NCI-H1417 treated with DMSO at 0.1 percent for 48 hours (cell line): ENCODE measurements at regions not wholly inside any gene's neighbourhood (a gene's known extent, or its start where the extent isn't known, plus 50 kb on each side); places are given as distances from the start of the nearest gene placed in this dataset.
"Not testable (repeated sequence)": the region's sequence is repeated elsewhere in the genome, so short reads cannot be mapped to it uniquely, and the experiment has no call there.

Experiments
- DNase-seq: peaks from one replicate; lab custom pipeline; 2025; lab: John Stamatoyannopoulos, UW

- DNase-seq = no peak
Observed at GRCh38 chr7:124152859-124153692, 120.2 kb upstream of the TMEM229A start.

GRCh38 chr7:124137664-124138063 is 104.8 kb upstream of the TMEM229A start:
- DNase-seq = no peak

- no peak for DNase-seq
Observed at GRCh38 chr7:124124201-124124600, 91.3 kb upstream of the TMEM229A start.

- no peak for DNase-seq
Observed at GRCh38 chr7:124120911-124121310, 88.0 kb upstream of the TMEM229A start.

GRCh38 chr7:124113045-124113444 is 80.2 kb upstream of the TMEM229A start:
- no peak for DNase-seq

- DNase-seq = peak; percentile 10
Observed at GRCh38 chr7:124106575-124106974, 73.7 kb upstream of the TMEM229A start.

- no peak for DNase-seq
Observed at GRCh38 chr7:124101173-124101768, 68.4 kb upstream of the TMEM229A start.

GRCh38 chr7:124100190-124100589 is 67.3 kb upstream of the TMEM229A start:
- DNase-seq = no peak

- DNase-seq = not testable (repeated sequence)
Observed at GRCh38 chr7:124099585-124099984, 66.7 kb upstream of the TMEM229A start.

- no peak for DNase-seq
Observed at GRCh38 chr7:124089621-124090020, 56.8 kb upstream of the TMEM229A start.

GRCh38 chr7:124088590-124088989 is 55.7 kb upstream of the TMEM229A start:
- DNase-seq = no peak

- no peak for DNase-seq
Observed at GRCh38 chr7:124086843-124087242, 54.0 kb upstream of the TMEM229A start.

GRCh38 chr7:124085179-124085578 is 52.3 kb upstream of the TMEM229A start:
- no peak for DNase-seq

- no peak for DNase-seq
Observed at GRCh38 chr7:124084024-124084423, 51.2 kb upstream of the TMEM229A start.
